K562 (cell line): ENCODE measurements at regions not wholly inside any gene's neighbourhood (a gene's known extent, or its start where the extent isn't known, plus 50 kb on each side); places are given as distances from the start of the nearest gene placed in this dataset.

Source experiments
- ATAC-seq: fragments of 200-7000 bp; cut with Tn5 transposase; 3 replicates; pipeline ENCODE4 v1.9.1; 2020; ENCODE audit warnings: moderate library complexity
- BruUV-seq: library from RNA; stranded (reverse); fragments of 400-500 nt; replicated peaks from 2 replicates; lab custom pipeline; 2021; lab: Mats Ljungman, UMichigan
- CTCF ChIA-PET: fragments of 300-600 bp; formaldehyde crosslinking; extraction: SDS; loops from one replicate; lab custom pipeline; 2021; ENCODE audit warnings: low intra/inter-chr PET ratio; lab: Yijun Ruan, JAX
- POLR2A ChIA-PET: fragments of 300-600, 350-650 bp; sonication (Branson Sonifier 250); formaldehyde crosslinking; extraction: SDS; loops from one replicate; lab custom pipeline; 2021; ENCODE audit warnings: antibody characterized with exemption, inconsistent platforms; lab: Yijun Ruan, JAX
- DNase-seq, 4 experiments: peaks; one replicate each; pipeline versions ENCODE4 v3.0.0 to v3.0.0-alpha.2; 2011 to 2018; ENCODE audit warnings: low spot score in 3 of 4, mixed read lengths in 3 of 4; ENCODE audit errors: extremely low read depth in 1 of 4
- FAIRE-seq: peaks from 2 replicates; lab custom pipeline; 2011; peaks lifted over from hg19 to GRCh38; lab: Jason Lieb, UNC
- H2AFZ ChIP-seq: 2 replicates; pipeline ENCODE4 v1.6.0; 2011; ENCODE audit warnings: low read depth, low read length, control low read depth, inconsistent platforms
- H3K27ac ChIP-seq: fragments of 200-600 bp; 3 replicates; pipeline ENCODE4 v1.8.0; 2011; ENCODE audit warnings: low read depth, mild to moderate bottlenecking, control low read depth, inconsistent platforms, low read length, moderate library complexity, mixed read lengths; ENCODE audit errors: extremely low read depth
- H3K27me3 ChIP-seq, 2 experiments: fragments of 300-600 bp in 1 of 2; 2 replicates in 1 of 2; 3 replicates in 1 of 2; pipeline versions ENCODE4 v1.6.0 to v1.8.0; 2011; ENCODE audit warnings: inconsistent platforms in 2 of 2, low read length in 2 of 2, mild to moderate bottlenecking in 1 of 2, mixed read lengths in 1 of 2, moderate library complexity in 1 of 2; ENCODE audit not compliant: control insufficient read depth in 2 of 2, insufficient read depth in 2 of 2
- H3K36me3 ChIP-seq: fragments of 300-600 bp; 3 replicates; pipeline ENCODE4 v1.8.0; 2011; ENCODE audit warnings: mild to moderate bottlenecking, low read length, inconsistent platforms; ENCODE audit not compliant: control insufficient read depth, insufficient read depth
- H3K4me1 ChIP-seq, 2 experiments: fragments of 200-600 bp in 1 of 2; replicated peaks in 1 of 2; 2 replicates in 1 of 2; 3 replicates in 1 of 2; pipeline versions ENCODE4 v1.5.1 to v1.8.0; 2011; ENCODE audit warnings: inconsistent platforms in 2 of 2, low read length in 2 of 2, mild to moderate bottlenecking in 1 of 2, mixed read lengths in 1 of 2, moderate library complexity in 1 of 2; ENCODE audit not compliant: control insufficient read depth in 2 of 2, insufficient read depth in 2 of 2
- H3K4me2 ChIP-seq: 2 replicates; pipeline ENCODE4 v1.6.1; 2011; ENCODE audit warnings: low read length, control low read depth, inconsistent platforms, mixed read lengths; ENCODE audit not compliant: insufficient read depth
- H3K4me3 ChIP-seq: fragments of 200-600 bp; sonication (generic), shearing (Covaris generic); 2 replicates; pipeline ENCODE4 v1.5.1; 2016; ENCODE audit warnings: control low read depth, inconsistent platforms
- H3K79me2 ChIP-seq: fragments of 200-600 bp; 3 replicates; pipeline ENCODE4 v1.8.0; 2011; ENCODE audit warnings: low read length, inconsistent platforms; ENCODE audit not compliant: control insufficient read depth, insufficient read depth
- H3K9ac ChIP-seq, 2 experiments: 2 replicates each; pipeline versions ENCODE4 v1.6.0 to v1.6.1; 2011; ENCODE audit warnings: low read depth in 2 of 2, low read length in 2 of 2, control low read depth in 1 of 2, inconsistent platforms in 1 of 2, mild to moderate bottlenecking in 1 of 2, mixed read lengths in 1 of 2; ENCODE audit not compliant: insufficient read depth in 1 of 2
- H3K9me1 ChIP-seq: one replicate; pipeline ENCODE4 v1.6.0; 2011; ENCODE audit warnings: inconsistent platforms, mild to moderate bottlenecking, low read length, moderate library complexity; ENCODE audit not compliant: control insufficient read depth, insufficient read depth
- H3K9me3 ChIP-seq: replicated peaks from 2 replicates; pipeline ENCODE4 v1.5.1; 2011; ENCODE audit warnings: low read depth, low read length, inconsistent platforms; ENCODE audit not compliant: control insufficient read depth, insufficient read depth
- H4K20me1 ChIP-seq: replicated peaks from 2 replicates; pipeline ENCODE4 v1.6.1; 2011; ENCODE audit warnings: low read length, inconsistent platforms, mixed read lengths; ENCODE audit not compliant: control insufficient read depth, insufficient read depth
- ATF2 ChIP-seq: sonication (generic); formaldehyde crosslinking; IDR thresholded peaks from 2 replicates; pipeline ENCODE4 v1.8.1; 2022; ENCODE audit warnings: missing genetic modification reagents
- BRD4 ChIP-seq: fragments of 200-600 bp; sonication (generic); IDR thresholded peaks from 2 replicates; pipeline ENCODE4 v1.6.1; 2017; ENCODE audit warnings: inconsistent platforms
- BRF2 ChIP-seq: IDR thresholded peaks from 3 replicates; pipeline ENCODE4 v1.6.1; 2011; ENCODE audit warnings: borderline replicate concordance, mild to moderate bottlenecking; ENCODE audit not compliant: insufficient read length, insufficient read depth
- E2F6 ChIP-seq, 2 experiments: IDR thresholded peaks; 2 replicates each; pipeline ENCODE4 v1.6.1; 2011; ENCODE audit warnings: borderline replicate concordance in 1 of 2, control low read depth in 1 of 2, low read depth in 1 of 2, low read length in 1 of 2, mild to moderate bottlenecking in 1 of 2, mixed read lengths in 1 of 2, moderate library complexity in 1 of 2; ENCODE audit not compliant: insufficient read depth in 1 of 2, insufficient read length in 1 of 2, poor library complexity in 1 of 2, severe bottlenecking in 1 of 2; ENCODE audit errors: extremely low read depth in 1 of 2
- EHMT2 ChIP-seq: fragments of 450-650 bp; IDR thresholded peaks from 2 replicates; pipeline ENCODE4 v1.6.1; 2018; ENCODE audit warnings: antibody characterized with exemption
- GTF2B ChIP-seq: IDR thresholded peaks from 2 replicates; pipeline ENCODE4 v1.6.1; 2011; ENCODE audit not compliant: insufficient read length; ENCODE audit errors: extremely low read depth
- HDAC6 ChIP-seq: IDR thresholded peaks from 2 replicates; pipeline ENCODE4 v1.6.1; 2012; ENCODE audit warnings: low read depth, mild to moderate bottlenecking, control low read depth, inconsistent platforms, low read length, moderate library complexity
- IRF1 ChIP-seq: sonication (generic); formaldehyde crosslinking; IDR thresholded peaks from 2 replicates; pipeline ENCODE4 v1.8.0; 2022; ENCODE audit warnings: missing genetic modification reagents, mild to moderate bottlenecking, borderline replicate concordance
- MCM7 ChIP-seq, 2 experiments: fragments of 450-650 bp; IDR thresholded peaks; 2 replicates each; pipeline ENCODE4 v1.6.1; 2016 to 2018
- NFE2 ChIP-seq: IDR thresholded peaks from 2 replicates; pipeline ENCODE4 v1.6.1; 2014; ENCODE audit warnings: antibody characterized with exemption, low read depth
- PHTF2 ChIP-seq: fragments of 250-450 bp; sonication (Bioruptor Pico); IDR thresholded peaks from 2 replicates; pipeline ENCODE4 v1.5.0; 2021; ENCODE audit warnings: mild to moderate bottlenecking
- RFX7 ChIP-seq: fragments of 250-450 bp; sonication (Bioruptor Pico); IDR thresholded peaks from 2 replicates; pipeline ENCODE4 v1.5.1; 2021; ENCODE audit warnings: mild to moderate bottlenecking
- SRSF7 ChIP-seq: fragments of 200-400 bp; formaldehyde crosslinking; optimal IDR thresholded peaks from 2 replicates; pipeline ENCODE3; 2017; ENCODE audit warnings: mild to moderate bottlenecking, low read depth, low read length
- TFAM ChIP-seq: fragments of 250-450 bp; sonication (Bioruptor Pico); conservative IDR thresholded peaks from 2 replicates; pipeline ENCODE4 v1.5.0; 2021; ENCODE audit warnings: mild to moderate bottlenecking, moderate library complexity
- TFAP4 ChIP-seq: sonication (generic); formaldehyde crosslinking; IDR thresholded peaks from 2 replicates; pipeline ENCODE4 v1.8.0; 2022; ENCODE audit warnings: missing genetic modification reagents, mild to moderate bottlenecking, moderate library complexity, borderline replicate concordance
- ZBED1 ChIP-seq: IDR thresholded peaks from 2 replicates; pipeline ENCODE4 v1.6.1; 2014
- ZNF212 ChIP-seq: fragments of 450-650 bp; formaldehyde crosslinking; IDR thresholded peaks from 2 replicates; pipeline ENCODE4 v1.4.0; 2020; ENCODE audit warnings: mild to moderate bottlenecking
- ZNF717 ChIP-seq: fragments of 250-450 bp; sonication (Bioruptor Pico); IDR thresholded peaks from 2 replicates; pipeline ENCODE4 v1.5.0; 2021
- ZSCAN29 ChIP-seq: fragments of 450-650 bp; IDR thresholded peaks from 2 replicates; pipeline ENCODE4 v1.6.1; 2017
- WGBS: fragments of 100-300 bp; shearing (Covaris generic); methylation state at CpG from one replicate; pipeline ENCODE4 v1.1.6; 2016; ENCODE audit warnings: low coverage, mixed read lengths; ENCODE audit not compliant: insufficient coverage; ENCODE audit errors: missing lambda C conversion rate; 5-methylcytosine and 5-hydroxymethylcytosine counted together
- in situ Hi-C: fragments of 300-500 bp; cut with MboI; formaldehyde crosslinking; loops from 4 replicates; pipeline ENCODE4 v1.15.0; 2018; ENCODE audit warnings: inconsistent platforms, mixed read lengths
- intact Hi-C: fragments of 100-400 bp; cut with micrococcal nuclease; formaldehyde crosslinking; loops from 2 replicates; pipeline ENCODE4 v1.14.2; 2022

GRCh38 chr4:44554768-44555167 is 96.7 kb downstream of the YIPF7 start (continued):
- TF ChIP-seq TFAP4 (no peak), MCM7 (IDR thresholded peaks at IDR 0.05) (no peak), SRSF7 (no peak), GTF2B (no peak), RFX7 (CRISPR knock-in tag) (no peak), NFE2 (no peak), PHTF2 (CRISPR knock-in tag) (no peak), TFAM (CRISPR knock-in tag) (no peak), BRD4 (no peak), ZBED1 (no peak), ZSCAN29 (no peak), ATF2 (CRISPR knock-in tag) (no peak)

GRCh38 chr4:44553180-44553579 is 98.2 kb downstream of the YIPF7 start:
- no peak for FAIRE-seq
- WGBS: 0% methylated on average over 3 of the region's 3 CpGs
- ATAC-seq: no peak
- no peaks in the 10 kb centered on the region for H3K4me1 ChIP-seq
- H2AFZ ChIP-seq: no peak overlapping the region
- POLR2A ChIA-PET: no interaction called here
- H3K9ac ChIP-seq: no peak overlapping the region
- DNase-seq: no peak
- no TSS peak for BruUV-seq
- intact Hi-C loops: no loop called here
- H4K20me1 ChIP-seq: no peaks in the 10 kb centered on the region
- no peaks in the 10 kb centered on the region for H3K9me3 ChIP-seq
- no peak overlapping the region for H3K27ac ChIP-seq
- H3K4me3 ChIP-seq: no peak overlapping the region
- no peaks in the 10 kb centered on the region for H3K27me3 ChIP-seq
- H3K9me1 ChIP-seq: no peaks in the 10 kb centered on the region
- in situ Hi-C loops: no loop called here
- no peaks in the 10 kb centered on the region for H3K36me3 ChIP-seq
- H3K4me2 ChIP-seq: no peak overlapping the region
- H3K79me2 ChIP-seq: no peaks in the 10 kb centered on the region
- CTCF ChIA-PET: no interaction called here
- no peak for TF ChIP-seq ZNF212 (CRISPR knock-in tag)
- TF ChIP-seq HDAC6: no peak
- TF ChIP-seq ZNF717 (CRISPR knock-in tag): no peak
- TF ChIP-seq IRF1 (CRISPR knock-in tag): no peak
- TF ChIP-seq EHMT2: no peak
- TF ChIP-seq BRF2: no peak
- TF ChIP-seq E2F6 (IDR thresholded peaks at IDR 0.05; ENCODE audit: borderline replicate concordance in 1 of 2, extremely low read depth in 1 of 2, insufficient read depth in 1 of 2, insufficient read length in 1 of 2, low read depth in 1 of 2, low read length in 1 of 2, poor library complexity in 1 of 2, severe bottlenecking in 1 of 2): no peak
